ENCODE measurements at regions not wholly inside any gene's neighbourhood (a gene's known extent, or its start where the extent isn't known, plus 50 kb on each side); places are given as distances from the start of the nearest gene placed in this dataset.

GRCh38 chr10:81444242-81444929 is 430.6 kb upstream of the NRG3 start:
- Histone ChIP-seq H3K27ac (ENCODE audit: low read depth, low read length) (no peak overlapping the region), H3F3A (ENCODE audit: insufficient read depth) (no peaks in the 10 kb centered on the region), H3K9me3 (ENCODE audit: insufficient read depth, low read length) (no peaks in the 10 kb centered on the region), H3K9ac (ENCODE audit: low read length) (no peak overlapping the region), H3K4me2 (ENCODE audit: low read depth, low read length, poor library complexity, severe bottlenecking) (no peak overlapping the region), H3K36me3 (ENCODE audit: low read length) (no peaks in the 10 kb centered on the region), H2AFZ (ENCODE audit: low read depth, low read length, severe bottlenecking) (no peak overlapping the region), H3K4me3 (ENCODE audit: insufficient read depth, low read length, poor library complexity, severe bottlenecking) (no peak overlapping the region), H3K9me2 (replicated peaks; ENCODE audit: insufficient read depth, low read length) (no peaks in the 10 kb centered on the region), H3K79me2 (ENCODE audit: insufficient read depth, low read length) (no peaks in the 10 kb centered on the region), H4K20me1 (ENCODE audit: low read depth, low read length) (no peaks in the 10 kb centered on the region), H3K27me3 (ENCODE audit: low read length) (no peaks in the 10 kb centered on the region)
- TF ChIP-seq EZH2phosphoT487 (conservative IDR thresholded peaks at IDR 0.05; ENCODE audit: low read length) (no peak), CTCF (IDR thresholded peaks at IDR 0.05; ENCODE audit: insufficient read depth, low read length, poor library complexity, severe bottlenecking) (no peak)

GRCh38 chr10:81450651-81451050 is 424.3 kb upstream of the NRG3 start:
- Histone ChIP-seq H2AFZ (ENCODE audit: low read depth, low read length, severe bottlenecking) (no peak overlapping the region), H3K27me3 (ENCODE audit: low read length) (no peaks in the 10 kb centered on the region), H3K4me3 (ENCODE audit: insufficient read depth, low read length, poor library complexity, severe bottlenecking) (no peak overlapping the region), H3K9ac (ENCODE audit: low read length) (no peak overlapping the region), H3K4me2 (ENCODE audit: low read depth, low read length, poor library complexity, severe bottlenecking) (no peak overlapping the region), H3F3A (ENCODE audit: insufficient read depth) (no peaks in the 10 kb centered on the region), H3K9me2 (replicated peaks; ENCODE audit: insufficient read depth, low read length) (no peaks in the 10 kb centered on the region), H3K79me2 (ENCODE audit: insufficient read depth, low read length) (no peaks in the 10 kb centered on the region), H3K9me3 (ENCODE audit: insufficient read depth, low read length) (no peaks in the 10 kb centered on the region), H4K20me1 (ENCODE audit: low read depth, low read length) (no peaks in the 10 kb centered on the region), H3K36me3 (ENCODE audit: low read length) (no peaks in the 10 kb centered on the region), H3K27ac (ENCODE audit: low read depth, low read length) (no peak overlapping the region)
- TF ChIP-seq EZH2phosphoT487 (conservative IDR thresholded peaks at IDR 0.05; ENCODE audit: low read length) (no peak), CTCF (IDR thresholded peaks at IDR 0.05; ENCODE audit: insufficient read depth, low read length, poor library complexity, severe bottlenecking) (no peak)

- Histone ChIP-seq H3K4me2 (ENCODE audit: low read depth, low read length, poor library complexity, severe bottlenecking) (no peak overlapping the region), H3K9ac (ENCODE audit: low read length) (no peak overlapping the region), H4K20me1 (ENCODE audit: low read depth, low read length) (no peaks in the 10 kb centered on the region), H3F3A (ENCODE audit: insufficient read depth) (no peaks in the 10 kb centered on the region), H3K79me2 (ENCODE audit: insufficient read depth, low read length) (no peaks in the 10 kb centered on the region), H3K27me3 (ENCODE audit: low read length) (no peaks in the 10 kb centered on the region), H3K9me3 (ENCODE audit: insufficient read depth, low read length) (no peaks in the 10 kb centered on the region), H3K36me3 (ENCODE audit: low read length) (no peaks in the 10 kb centered on the region), H3K9me2 (replicated peaks; ENCODE audit: insufficient read depth, low read length) (no peaks in the 10 kb centered on the region), H3K27ac (ENCODE audit: low read depth, low read length) (no peak overlapping the region), H2AFZ (ENCODE audit: low read depth, low read length, severe bottlenecking) (no peak overlapping the region), H3K4me3 (ENCODE audit: insufficient read depth, low read length, poor library complexity, severe bottlenecking) (no peak overlapping the region)
- TF ChIP-seq EZH2phosphoT487 (conservative IDR thresholded peaks at IDR 0.05; ENCODE audit: low read length), result no peak
- TF ChIP-seq CTCF (IDR thresholded peaks at IDR 0.05; ENCODE audit: insufficient read depth, low read length, poor library complexity, severe bottlenecking), result no peak
These were observed 402.0 kb upstream of the NRG3 start for GRCh38 chr10:81472927-81473470.

All from SU-DHL-6 (cell line).